BJ (cell line): ENCODE measurements at regions not wholly inside any gene's neighbourhood (a gene's known extent, or its start where the extent isn't known, plus 50 kb on each side); places are given as distances from the start of the nearest gene placed in this dataset.

Experiments used
- CTCF ChIA-PET: fragments of 350-600 bp; formaldehyde crosslinking; extraction: SDS; loops from one replicate; lab custom pipeline; 2021; ENCODE audit warnings: antibody characterized with exemption, inconsistent platforms; lab: Yijun Ruan, JAX
- POLR2A ChIA-PET: fragments of 300-600 bp; sonication (Branson Sonifier 250); formaldehyde crosslinking; extraction: SDS; loops from one replicate; lab custom pipeline; 2021; ENCODE audit warnings: antibody characterized with exemption; lab: Charles Lee
- DNase-seq: peaks from one replicate; pipeline ENCODE4 v3.0.0-alpha.2; 2011; ENCODE audit warnings: low read depth
- H3K27me3 ChIP-seq: 2 replicates; pipeline ENCODE4 v1.6.0; 2011; ENCODE audit warnings: low read length; ENCODE audit not compliant: control insufficient read depth, insufficient read depth
- H3K36me3 ChIP-seq: 2 replicates; pipeline ENCODE4 v1.5.1; 2011; ENCODE audit warnings: low read length; ENCODE audit not compliant: control insufficient read depth, insufficient read depth
- H3K4me3 ChIP-seq: 2 replicates; pipeline ENCODE4 v1.5.1; 2011; ENCODE audit warnings: low read depth, mild to moderate bottlenecking, control low read depth, low read length
- TF ChIP-seq, protein P1 (sequence below): IDR thresholded peaks from 2 replicates; pipeline ENCODE4 v1.5.1; 2011; ENCODE audit warnings: low read depth, mild to moderate bottlenecking, control low read depth, inconsistent platforms, low read length, moderate library complexity; ENCODE audit not compliant: insufficient read depth

DNA sequence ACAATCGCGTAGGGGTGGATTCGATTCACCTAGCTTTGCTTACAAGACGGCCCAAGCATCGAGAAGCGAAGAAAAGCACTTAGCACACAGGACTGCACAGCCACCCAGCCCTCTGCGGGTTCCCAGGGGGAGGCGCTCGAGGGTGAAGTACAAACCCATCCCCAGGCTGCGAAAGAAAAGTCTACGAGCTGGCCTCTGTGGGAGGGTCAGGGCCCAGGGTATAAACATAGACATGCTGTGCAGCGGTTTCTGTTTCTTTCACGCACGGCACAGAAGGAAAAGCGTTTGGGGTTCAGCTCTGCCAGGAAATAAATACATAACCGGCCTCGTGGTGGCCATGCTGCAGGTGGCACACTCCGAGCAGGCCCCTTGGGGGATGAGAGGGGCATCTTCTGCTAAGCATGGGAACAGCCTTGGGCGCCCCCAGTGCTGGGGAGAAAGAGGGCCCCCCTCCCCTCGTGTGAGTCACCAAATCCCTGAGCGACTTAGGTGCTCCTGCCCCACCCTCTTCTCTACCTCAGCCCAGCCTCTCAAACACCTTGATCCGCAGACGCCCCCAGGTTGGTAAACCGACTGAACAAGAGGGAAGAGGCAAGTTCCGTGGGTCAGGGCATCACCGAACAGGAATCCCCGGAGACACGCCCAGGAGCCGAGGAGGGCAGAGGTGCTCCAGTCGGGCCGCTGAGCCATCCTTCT, 91.6 kb upstream of the RIPOR2 start:
- CTCF ChIA-PET, result interaction anchor here (0.6 to 3.3 kb wide), 7 partner anchors 9 to 181 kb away, joined by 3 to 23 read pairs (median 5); no protein-coding TSS in a partner anchor
- POLR2A ChIA-PET, result no interaction called here
- no peaks in the 10 kb centered on the region for H3K27me3 ChIP-seq
- no peaks in the 10 kb centered on the region for H3K36me3 ChIP-seq
- DNase-seq, result no peak
- TF ChIP-seq, protein P1, sequence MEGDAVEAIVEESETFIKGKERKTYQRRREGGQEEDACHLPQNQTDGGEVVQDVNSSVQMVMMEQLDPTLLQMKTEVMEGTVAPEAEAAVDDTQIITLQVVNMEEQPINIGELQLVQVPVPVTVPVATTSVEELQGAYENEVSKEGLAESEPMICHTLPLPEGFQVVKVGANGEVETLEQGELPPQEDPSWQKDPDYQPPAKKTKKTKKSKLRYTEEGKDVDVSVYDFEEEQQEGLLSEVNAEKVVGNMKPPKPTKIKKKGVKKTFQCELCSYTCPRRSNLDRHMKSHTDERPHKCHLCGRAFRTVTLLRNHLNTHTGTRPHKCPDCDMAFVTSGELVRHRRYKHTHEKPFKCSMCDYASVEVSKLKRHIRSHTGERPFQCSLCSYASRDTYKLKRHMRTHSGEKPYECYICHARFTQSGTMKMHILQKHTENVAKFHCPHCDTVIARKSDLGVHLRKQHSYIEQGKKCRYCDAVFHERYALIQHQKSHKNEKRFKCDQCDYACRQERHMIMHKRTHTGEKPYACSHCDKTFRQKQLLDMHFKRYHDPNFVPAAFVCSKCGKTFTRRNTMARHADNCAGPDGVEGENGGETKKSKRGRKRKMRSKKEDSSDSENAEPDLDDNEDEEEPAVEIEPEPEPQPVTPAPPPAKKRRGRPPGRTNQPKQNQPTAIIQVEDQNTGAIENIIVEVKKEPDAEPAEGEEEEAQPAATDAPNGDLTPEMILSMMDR, result no peak
- H3K4me3 ChIP-seq, result no peak overlapping the region

DNA sequence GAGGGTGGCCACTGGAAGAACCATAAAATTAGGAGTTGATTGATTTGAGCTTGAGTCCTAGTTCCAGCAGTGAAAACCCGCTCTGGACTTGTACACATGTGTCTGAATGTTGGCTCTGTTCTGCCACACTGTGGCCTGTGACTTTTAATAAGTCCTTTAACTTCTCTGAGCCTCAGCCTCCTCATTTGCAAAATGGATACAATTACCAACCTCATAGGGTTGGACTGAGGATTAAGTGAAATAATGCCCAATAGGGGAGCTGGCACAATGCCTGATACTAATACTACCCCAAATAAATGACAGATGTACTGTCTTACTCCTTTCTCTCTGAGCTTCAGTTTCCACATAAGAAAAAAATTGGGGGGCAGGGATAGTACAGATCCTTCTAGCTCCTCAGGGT, 92.6 kb upstream of the RIPOR2 start:
- no peak for DNase-seq
- TF ChIP-seq, protein P1, result no peak
- H3K4me3 ChIP-seq, result no peak overlapping the region
- H3K27me3 ChIP-seq, result no peaks in the 10 kb centered on the region
- no peaks in the 10 kb centered on the region for H3K36me3 ChIP-seq
- CTCF ChIA-PET, result interaction anchor here (0.8 to 3.3 kb wide), 7 partner anchors 8 to 182 kb away, joined by 3 to 23 read pairs (median 4); no protein-coding TSS in a partner anchor
- POLR2A ChIA-PET, result no interaction called here

DNA sequence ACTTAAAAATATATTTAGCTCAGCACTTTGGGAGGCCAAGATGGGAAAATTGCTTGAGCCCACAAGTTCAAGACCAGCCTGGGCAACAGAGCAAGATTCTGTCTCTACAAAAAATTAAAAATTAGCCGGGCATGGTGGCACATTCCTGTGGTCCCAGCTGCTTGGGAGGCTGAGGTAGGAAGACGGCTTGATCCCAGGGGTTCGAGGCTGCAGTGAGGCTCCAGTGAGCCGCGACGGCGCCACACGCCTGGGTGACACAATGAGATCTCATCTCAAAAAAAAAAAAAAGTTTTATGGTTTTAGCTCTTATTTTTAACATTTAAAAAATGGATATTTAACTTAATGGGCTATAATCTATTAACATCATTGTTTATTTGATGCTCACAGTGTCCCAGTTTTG, 97.2 kb upstream of the RIPOR2 start:
- CTCF ChIA-PET, result interaction anchor here (0.6 to 2.9 kb wide), 4 partner anchors 16 to 187 kb away, joined by 3 to 11 read pairs (median 4); no protein-coding TSS in a partner anchor

DNA sequence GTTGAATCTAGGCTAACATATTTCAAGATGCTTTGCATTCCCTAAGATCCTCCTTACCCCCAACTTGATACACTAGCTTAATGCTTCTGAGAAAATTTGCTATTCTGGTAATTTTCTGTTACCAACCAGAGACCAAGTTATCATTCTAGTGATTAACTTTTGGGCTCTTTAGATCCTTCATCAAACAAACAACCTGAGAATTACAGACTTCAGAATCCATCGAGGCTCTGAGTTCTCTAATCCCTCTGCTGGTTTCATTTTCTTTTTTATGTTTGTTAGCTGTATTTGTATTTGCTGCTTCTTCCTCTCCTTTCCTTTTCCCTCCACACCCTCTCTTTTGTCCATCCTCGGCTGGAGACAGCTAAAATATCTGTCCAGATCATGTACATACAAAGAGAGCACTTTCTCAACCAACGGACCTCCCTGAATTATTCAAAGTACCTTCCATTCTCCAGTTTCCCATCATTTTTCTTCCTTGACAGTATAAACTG, 98.7 kb upstream of the RIPOR2 start:
- CTCF ChIA-PET, result interaction anchor here (0.6 to 2.4 kb wide), 5 partner anchors 8 to 43 kb away, joined by 3 to 8 read pairs (median 4); no protein-coding TSS in a partner anchor
- POLR2A ChIA-PET, result no interaction called here
- DNase-seq, result no peak
- Histone ChIP-seq H3K4me3 (no peak overlapping the region), H3K27me3 (no peaks in the 10 kb centered on the region), H3K36me3 (no peaks in the 10 kb centered on the region)
- TF ChIP-seq, protein P1, result no peak

More for the DNA sequence above, 97.2 kb upstream of the RIPOR2 start:
- TF ChIP-seq, protein P1, result no peak
- H3K36me3 ChIP-seq, result no peaks in the 10 kb centered on the region
- no peak for DNase-seq
- POLR2A ChIA-PET, result no interaction called here
- H3K27me3 ChIP-seq, result no peaks in the 10 kb centered on the region
- no peak overlapping the region for H3K4me3 ChIP-seq

DNA sequence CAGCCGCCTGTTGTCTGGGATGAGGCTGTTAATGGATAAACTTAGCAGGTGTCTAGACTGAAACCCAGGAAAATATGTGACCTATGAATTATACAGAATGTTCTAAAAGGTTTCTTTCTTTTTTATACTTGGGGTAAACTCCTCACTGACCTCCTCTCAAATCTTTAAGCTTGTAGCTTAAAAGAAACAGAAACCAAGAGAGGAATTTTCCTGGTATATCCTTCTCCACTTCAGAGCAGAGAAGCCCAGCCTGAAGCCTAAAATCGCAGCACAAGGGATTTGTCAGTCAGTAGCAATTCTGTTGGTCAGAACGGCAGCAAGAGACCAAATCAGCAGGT, 99.4 kb upstream of the RIPOR2 start:
- no peaks in the 10 kb centered on the region for H3K36me3 ChIP-seq
- ChIA-PET CTCF (interaction anchor here (0.6 to 2.8 kb wide), 6 partner anchors 8 to 85 kb away, joined by 3 to 8 read pairs (median 5); no protein-coding TSS in a partner anchor), POLR2A (no interaction called here)
- DNase-seq, result no peak
- TF ChIP-seq, protein P1, result no peak
- H3K4me3 ChIP-seq, result no peak overlapping the region
- no peaks in the 10 kb centered on the region for H3K27me3 ChIP-seq
